Kasumi-1 (cell line): ENCODE measurements at regions not wholly inside any gene's neighbourhood (a gene's known extent, or its start where the extent isn't known, plus 50 kb on each side); places are given as distances from the start of the nearest gene placed in this dataset.
"Not testable (repeated sequence)": the region's sequence is repeated elsewhere in the genome, so short reads cannot be mapped to it uniquely, and the experiment has no call there.

Experiments
- DNase-seq, 2 experiments: peaks; one replicate each; lab custom pipeline; 2025; lab: John Stamatoyannopoulos, UW

GRCh38 chr5:68024426-68024825, 191.1 kb upstream of the PIK3R1 start:
- DNase-seq: no peak

- no peak for DNase-seq
These were observed 193.6 kb upstream of the PIK3R1 start for GRCh38 chr5:68021916-68022315.

GRCh38 chr5:68021227-68021626, 194.3 kb upstream of the PIK3R1 start:
- DNase-seq: no peak

- not testable (repeated sequence) for DNase-seq
These were observed 195.0 kb upstream of the PIK3R1 start for GRCh38 chr5:68020461-68020969.

GRCh38 chr5:68015381-68016302, 199.9 kb upstream of the PIK3R1 start:
- DNase-seq: no peak

GRCh38 chr5:68012831-68013230, 202.7 kb upstream of the PIK3R1 start:
- no peak for DNase-seq

- DNase-seq: no peak
These were observed 203.1 kb upstream of the PIK3R1 start for GRCh38 chr5:68012429-68012828.

GRCh38 chr5:68011801-68012200, 203.8 kb upstream of the PIK3R1 start:
- DNase-seq: no peak

- DNase-seq: no peak
These were observed 204.2 kb upstream of the PIK3R1 start for GRCh38 chr5:68011259-68011760.

- no peak for DNase-seq
These were observed 204.8 kb upstream of the PIK3R1 start for GRCh38 chr5:68010740-68011139.

- DNase-seq: peak; percentile 85 to 89
These were observed 208.1 kb upstream of the PIK3R1 start for GRCh38 chr5:68007451-68007850.

GRCh38 chr5:68002836-68003235, 212.7 kb upstream of the PIK3R1 start:
- peak in 1 of 2 experiments; percentile 12 for DNase-seq

GRCh38 chr5:68000805-68001204, 214.8 kb upstream of the PIK3R1 start:
- peak; percentile 23 to 37 for DNase-seq

GRCh38 chr5:67999391-67999790, 216.2 kb upstream of the PIK3R1 start:
- DNase-seq: no peak

GRCh38 chr5:67998709-67999261, 216.8 kb upstream of the PIK3R1 start:
- peak; percentile 85 to 87 for DNase-seq

- DNase-seq: no peak
These were observed 217.6 kb upstream of the PIK3R1 start for GRCh38 chr5:67997892-67998457.

- DNase-seq: no peak
These were observed 218.4 kb upstream of the PIK3R1 start for GRCh38 chr5:67997148-67997547.

GRCh38 chr5:67996596-67996995, 219.0 kb upstream of the PIK3R1 start:
- no peak for DNase-seq

GRCh38 chr5:67992923-67993322, 222.6 kb upstream of the PIK3R1 start:
- no peak for DNase-seq

- no peak for DNase-seq
These were observed 226.1 kb upstream of the PIK3R1 start for GRCh38 chr5:67989456-67989855.

GRCh38 chr5:67986761-67987160, 228.8 kb upstream of the PIK3R1 start:
- no peak for DNase-seq

- DNase-seq: no peak
These were observed 229.7 kb upstream of the PIK3R1 start for GRCh38 chr5:67985686-67986387.
